Esophagus muscularis mucosa (tissue), 4 donors: ENCODE measurements at regions not wholly inside any gene's neighbourhood (a gene's known extent, or its start where the extent isn't known, plus 50 kb on each side); places are given as distances from the start of the nearest gene placed in this dataset.

Experiments used
- DNase-seq: peaks from one replicate; pipeline ENCODE4 v3.0.0-alpha.2; 2017; ENCODE audit errors: extremely low spot score
- H3K27ac ChIP-seq, 4 donors: fragments of 200-600 bp; sonication (generic); replicated peaks in 1 of 4; 1 replicate in 3 of 4; 2 replicates in 1 of 4; pipeline ENCODE4 v1.5.1; 2016 to 2019; ENCODE audit warnings: mild to moderate bottlenecking in 1 of 4
- H3K27me3 ChIP-seq, 4 donors: fragments of 200-600 bp; sonication (generic); one replicate each; pipeline versions ENCODE4 v1.5.1 to v1.6.0; 2016 to 2019
- H3K36me3 ChIP-seq, 4 donors: fragments of 200-600 bp; sonication (generic); one replicate each; pipeline ENCODE4 v1.5.1; 2016 to 2019
- H3K4me1 ChIP-seq, 4 donors: fragments of 200-600 bp; sonication (generic); one replicate each; pipeline ENCODE4 v1.5.1; 2016 to 2019
- H3K4me3 ChIP-seq, 4 donors: fragments of 200-600 bp; sonication (generic); 1 replicate in 2 of 4; 2 replicates in 2 of 4; pipeline ENCODE4 v1.5.1; 2016 to 2019; ENCODE audit warnings: mild to moderate bottlenecking in 4 of 4, moderate library complexity in 1 of 4
- H3K9me3 ChIP-seq, 4 donors: fragments of 200-600 bp; sonication (generic); 1 replicate in 3 of 4; 2 replicates in 1 of 4; pipeline ENCODE4 v1.5.1; 2016 to 2019
- EP300 ChIP-seq: sonication (generic); formaldehyde crosslinking; IDR thresholded peaks from one replicate; pipeline ENCODE4 v1.6.1; 2017; ENCODE audit warnings: antibody characterized with exemption
- POLR2A ChIP-seq: fragments of 450-650 bp; IDR thresholded peaks from one replicate; pipeline ENCODE4 v1.6.1; 2017; ENCODE audit warnings: antibody characterized with exemption, moderate library complexity, mild to moderate bottlenecking, low read depth
- POLR2AphosphoS5 ChIP-seq, 2 donors: sonication (generic); formaldehyde crosslinking; IDR thresholded peaks; one replicate each; pipeline ENCODE4 v1.6.1; 2017; ENCODE audit warnings: antibody characterized with exemption in 2 of 2
- WGBS: methylation state at CpG from one replicate; pipeline ENCODE4 v1.1.5; 2018; 5-methylcytosine and 5-hydroxymethylcytosine counted together
- intact Hi-C: fragments of 100-400 bp; cut with DNase I; formaldehyde crosslinking; loops from one replicate; pipeline ENCODE4 v1.15.1; 2023
- TF ChIP-seq, protein P1 (sequence below), 3 experiments: fragments of 200-600 bp in 2 of 3; fragments of 450-650 bp in 1 of 3; sonication (generic) in 2 of 3; IDR thresholded peaks; one replicate each; pipeline ENCODE4 v1.5.1; 2017 to 2019; ENCODE audit warnings: antibody characterized with exemption in 3 of 3, mild to moderate bottlenecking in 2 of 3, moderate library complexity in 1 of 3

DNA sequence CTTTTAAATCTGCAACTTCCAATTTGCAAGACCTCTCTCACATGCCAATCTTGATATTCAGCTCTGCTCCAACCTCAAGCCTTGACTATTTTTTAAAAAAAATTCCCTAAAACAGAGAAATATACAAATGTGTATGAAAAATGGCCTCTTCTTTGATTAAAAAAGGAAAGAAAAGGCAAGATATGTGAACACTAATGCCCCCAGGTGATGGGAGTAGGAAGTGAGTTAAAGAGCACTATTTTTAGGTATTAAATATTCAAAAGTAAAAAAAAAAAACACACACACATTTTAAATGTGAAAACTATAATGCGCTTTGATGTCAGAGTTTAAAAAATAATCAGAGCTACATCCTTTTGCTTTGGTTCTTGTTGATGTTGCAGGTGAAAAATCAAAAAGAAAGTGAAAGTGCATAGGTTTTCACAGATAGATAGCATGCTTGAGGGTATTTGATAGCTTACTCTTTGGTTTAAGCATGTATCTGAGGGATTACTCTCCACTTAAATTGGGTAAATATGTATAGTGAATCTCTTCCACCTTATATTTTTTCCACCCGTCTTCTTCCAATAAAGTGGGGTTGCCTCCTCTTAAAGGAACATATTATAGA lies 406.0 kb upstream of the POU3F3 start:
- intact Hi-C loops: no loop called here
- no peaks in the 10 kb centered on the region for H3K9me3 ChIP-seq
- no peaks in the 10 kb centered on the region for H3K4me1 ChIP-seq
- WGBS: 90% methylated on average over 2 of the region's 2 CpGs
- no peak for DNase-seq
- H3K36me3 ChIP-seq: no peaks in the 10 kb centered on the region
- peak overlapping the region in 1 of 4 donors; percentile 13 for H3K4me3 ChIP-seq
- no peak overlapping the region for H3K27ac ChIP-seq
- no peak for TF ChIP-seq POLR2A
- H3K27me3 ChIP-seq: no peaks in the 10 kb centered on the region

DNA sequence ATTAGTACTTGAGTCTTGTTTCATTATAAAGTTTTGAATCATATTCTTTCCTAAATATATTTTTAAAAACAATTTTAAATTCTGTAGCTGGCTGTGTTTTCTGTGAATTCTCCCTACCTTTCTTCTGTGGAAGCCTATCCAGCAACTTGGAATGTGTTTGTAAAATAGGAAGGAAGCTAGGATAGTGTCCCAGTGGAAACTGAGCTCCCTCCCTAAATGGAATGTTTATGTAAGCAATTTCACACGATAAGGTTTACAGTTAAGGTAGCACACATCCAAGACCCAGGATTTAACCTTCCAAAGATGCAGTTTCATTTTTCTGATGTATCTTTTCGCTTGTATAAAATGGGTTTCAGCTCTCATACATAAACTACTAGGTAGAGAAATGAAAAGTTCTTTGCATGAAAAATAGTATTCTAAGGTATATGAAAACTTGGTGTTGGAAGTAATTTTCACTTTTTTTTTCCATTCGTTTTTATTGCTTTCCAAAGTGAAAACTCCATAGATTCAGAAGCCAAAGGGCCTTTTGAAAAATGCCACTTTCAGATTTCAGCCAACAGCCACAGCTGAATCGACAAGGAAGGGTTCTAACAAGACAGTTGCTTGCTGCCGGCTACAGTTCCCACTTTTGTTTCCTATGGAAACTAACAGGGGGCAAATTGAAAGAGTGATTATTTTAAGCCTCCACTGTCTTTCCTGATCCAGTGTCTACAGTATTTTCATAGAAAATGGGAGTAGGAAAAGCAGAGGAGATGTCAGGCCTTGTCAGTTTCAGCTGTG lies 405.1 kb upstream of the POU3F3 start:
- TF ChIP-seq POLR2AphosphoS5 (IDR thresholded peaks at IDR 0.05) (no peak), POLR2A (no peak), EP300 (no peak)
- TF ChIP-seq, protein P1, sequence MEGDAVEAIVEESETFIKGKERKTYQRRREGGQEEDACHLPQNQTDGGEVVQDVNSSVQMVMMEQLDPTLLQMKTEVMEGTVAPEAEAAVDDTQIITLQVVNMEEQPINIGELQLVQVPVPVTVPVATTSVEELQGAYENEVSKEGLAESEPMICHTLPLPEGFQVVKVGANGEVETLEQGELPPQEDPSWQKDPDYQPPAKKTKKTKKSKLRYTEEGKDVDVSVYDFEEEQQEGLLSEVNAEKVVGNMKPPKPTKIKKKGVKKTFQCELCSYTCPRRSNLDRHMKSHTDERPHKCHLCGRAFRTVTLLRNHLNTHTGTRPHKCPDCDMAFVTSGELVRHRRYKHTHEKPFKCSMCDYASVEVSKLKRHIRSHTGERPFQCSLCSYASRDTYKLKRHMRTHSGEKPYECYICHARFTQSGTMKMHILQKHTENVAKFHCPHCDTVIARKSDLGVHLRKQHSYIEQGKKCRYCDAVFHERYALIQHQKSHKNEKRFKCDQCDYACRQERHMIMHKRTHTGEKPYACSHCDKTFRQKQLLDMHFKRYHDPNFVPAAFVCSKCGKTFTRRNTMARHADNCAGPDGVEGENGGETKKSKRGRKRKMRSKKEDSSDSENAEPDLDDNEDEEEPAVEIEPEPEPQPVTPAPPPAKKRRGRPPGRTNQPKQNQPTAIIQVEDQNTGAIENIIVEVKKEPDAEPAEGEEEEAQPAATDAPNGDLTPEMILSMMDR (IDR thresholded peaks at IDR 0.05): no peak
- Histone ChIP-seq H3K4me3 (no peak overlapping the region), H3K27me3 (no peaks in the 10 kb centered on the region), H3K27ac (no peak overlapping the region), H3K36me3 (no peaks in the 10 kb centered on the region), H3K9me3 (no peaks in the 10 kb centered on the region), H3K4me1 (no peaks in the 10 kb centered on the region)
- no peak for DNase-seq
- 43% methylated on average over 5 of the region's 5 CpGs for WGBS
- intact Hi-C loops: no loop called here

DNA sequence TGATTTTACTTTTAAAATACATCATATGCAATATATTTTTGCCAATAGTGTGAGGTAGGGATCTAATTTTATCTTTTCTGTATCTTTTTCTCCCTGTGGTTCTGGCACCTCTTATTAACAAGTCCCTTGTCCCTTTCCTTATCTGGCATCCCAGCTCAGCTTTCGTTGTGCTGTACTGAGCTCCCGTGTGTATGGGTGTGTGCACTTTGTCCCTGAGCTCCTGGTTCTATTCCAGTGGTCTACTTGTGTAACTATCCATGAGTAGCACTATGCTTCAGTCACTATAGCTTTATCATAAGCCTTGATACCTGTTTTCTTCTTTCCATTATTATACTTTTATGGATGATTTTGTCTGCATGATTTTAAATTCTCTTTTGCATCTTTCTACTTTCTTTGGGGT lies 401.4 kb upstream of the POU3F3 start:
- no peak for DNase-seq
- Histone ChIP-seq H3K27me3 (no peaks in the 10 kb centered on the region), H3K27ac (no peak overlapping the region), H3K9me3 (no peaks in the 10 kb centered on the region), H3K4me3 (no peak overlapping the region), H3K4me1 (no peaks in the 10 kb centered on the region), H3K36me3 (no peaks in the 10 kb centered on the region)
- intact Hi-C loops: no loop called here
- 83% methylated on average over 2 of the region's 2 CpGs for WGBS
- TF ChIP-seq, protein P1 (IDR thresholded peaks at IDR 0.05): no peak
- TF ChIP-seq POLR2A: no peak
- no peak for TF ChIP-seq EP300
- no peak for TF ChIP-seq POLR2AphosphoS5 (IDR thresholded peaks at IDR 0.05)

DNA sequence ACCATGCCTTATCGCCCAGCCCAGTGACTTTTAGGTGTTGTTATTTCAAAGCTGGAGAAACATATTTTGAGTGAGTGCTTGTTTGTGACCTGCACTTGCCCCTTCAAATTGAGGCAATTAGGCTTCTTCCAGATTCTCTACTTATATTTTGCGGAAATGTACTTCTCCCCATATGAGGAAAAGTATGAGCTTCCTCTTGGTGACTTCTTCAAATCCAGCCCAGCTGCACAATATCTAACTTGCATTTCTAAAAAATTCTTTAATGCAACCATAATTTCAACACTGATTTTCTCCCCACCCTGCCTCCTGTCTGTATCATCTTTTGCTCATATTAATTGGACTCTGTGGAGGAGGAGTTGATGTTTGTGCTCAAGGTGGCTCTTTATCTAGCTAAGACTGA lies 391.2 kb upstream of the POU3F3 start:
- H3K4me1 ChIP-seq: no peaks in the 10 kb centered on the region
- TF ChIP-seq, protein P1 (IDR thresholded peaks at IDR 0.05): no peak
- TF ChIP-seq EP300: no peak
- TF ChIP-seq POLR2AphosphoS5 (IDR thresholded peaks at IDR 0.05): no peak
- TF ChIP-seq POLR2A: no peak
- H3K4me3 ChIP-seq: no peak overlapping the region
- WGBS: 81% methylated on average over 2 of the region's 2 CpGs
- no peaks in the 10 kb centered on the region for H3K27me3 ChIP-seq
- H3K9me3 ChIP-seq: no peaks in the 10 kb centered on the region
- no peak overlapping the region for H3K27ac ChIP-seq
- no peaks in the 10 kb centered on the region for H3K36me3 ChIP-seq
- intact Hi-C loops: no loop called here
- no peak for DNase-seq

DNA sequence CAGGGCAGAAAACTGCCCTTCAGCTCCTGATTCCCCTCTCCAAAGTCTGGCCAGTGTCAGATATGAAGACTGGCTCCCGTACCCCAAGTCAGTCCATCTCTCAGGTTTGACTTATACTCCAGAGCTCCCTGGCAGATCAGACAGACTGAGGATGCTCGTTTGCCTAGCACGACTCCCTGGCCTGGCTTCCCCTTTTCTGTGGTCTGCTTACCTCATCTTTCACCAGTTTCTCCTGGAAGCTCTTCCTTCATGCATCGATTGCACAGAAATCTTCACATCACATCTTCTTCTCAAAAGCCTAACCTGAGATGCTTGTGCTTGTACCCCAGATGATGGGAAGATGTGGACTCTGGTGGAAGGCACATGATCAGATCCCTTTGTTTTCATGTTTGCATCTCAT lies 387.9 kb upstream of the POU3F3 start:
- Histone ChIP-seq H3K27me3 (no peaks in the 10 kb centered on the region), H3K4me3 (no peak overlapping the region), H3K36me3 (no peaks in the 10 kb centered on the region), H3K4me1 (no peaks in the 10 kb centered on the region), H3K9me3 (no peaks in the 10 kb centered on the region), H3K27ac (no peak overlapping the region)
- intact Hi-C loops: no loop called here
- no peak for TF ChIP-seq POLR2A
- no peak for TF ChIP-seq POLR2AphosphoS5 (IDR thresholded peaks at IDR 0.05)
- TF ChIP-seq EP300: no peak
- TF ChIP-seq, protein P1 (IDR thresholded peaks at IDR 0.05): no peak
- DNase-seq: no peak
- 67% methylated on average over 4 of the region's 4 CpGs for WGBS
